H1 (cell line): ENCODE measurements at regions not wholly inside any gene's neighbourhood (a gene's known extent, or its start where the extent isn't known, plus 50 kb on each side); places are given as distances from the start of the nearest gene placed in this dataset.

ENCODE experiments used
- CTCF ChIA-PET: fragments of 300-600 bp; sonication (Branson Sonifier 250); formaldehyde crosslinking; loops from one replicate; lab custom pipeline; 2021; ENCODE audit not compliant: partially characterized antibody; lab: Charles Lee
- POLR2A ChIA-PET: fragments of 300-600 bp; sonication (Branson Sonifier 250); formaldehyde crosslinking; loops from one replicate; lab custom pipeline; 2021; ENCODE audit warnings: inconsistent platforms; ENCODE audit not compliant: partially characterized antibody; lab: Charles Lee
- DNase-seq, 2 experiments: peaks; one replicate each; pipeline versions ENCODE4 v3.0.0 to v3.0.0-alpha.2; 2010 to 2022; ENCODE audit warnings: low spot score in 2 of 2, low read depth in 1 of 2, mixed read lengths in 1 of 2
- FAIRE-seq: peaks from 2 replicates; lab custom pipeline; 2011; peaks lifted over from hg19 to GRCh38; lab: Jason Lieb, UNC
- H2AFZ ChIP-seq: 2 replicates; pipeline ENCODE4 v1.8.1; 2012; ENCODE audit warnings: low read length, inconsistent platforms
- H2AK5ac ChIP-seq: 2 replicates; pipeline ENCODE4 v1.6.1; 2013; ENCODE audit warnings: low read depth, low read length
- H2BK120ac ChIP-seq: replicated peaks from 2 replicates; pipeline ENCODE3; 2013; ENCODE audit warnings: low read depth, low read length, inconsistent platforms
- H2BK12ac ChIP-seq: 2 replicates; pipeline ENCODE4 v1.6.1; 2013; ENCODE audit warnings: low read depth, low read length
- H2BK15ac ChIP-seq: 2 replicates; pipeline ENCODE4 v1.6.1; 2013; ENCODE audit warnings: low read length
- H2BK20ac ChIP-seq: 2 replicates; pipeline ENCODE4 v1.6.1; 2013; ENCODE audit warnings: low read length
- H2BK5ac ChIP-seq: 2 replicates; pipeline ENCODE4 v1.6.1; 2013; ENCODE audit warnings: low read depth, low read length
- H3K14ac ChIP-seq: 2 replicates; pipeline ENCODE4 v1.6.1; 2013; ENCODE audit warnings: inconsistent platforms; ENCODE audit not compliant: insufficient read length
- H3K18ac ChIP-seq: 2 replicates; pipeline ENCODE4 v1.6.1; 2013; ENCODE audit warnings: low read length; ENCODE audit errors: extremely low read depth
- H3K23ac ChIP-seq: 2 replicates; pipeline ENCODE4 v1.6.1; 2013; ENCODE audit warnings: inconsistent platforms; ENCODE audit not compliant: insufficient read length
- H3K23me2 ChIP-seq: 2 replicates; pipeline ENCODE4 v1.6.1; 2013; ENCODE audit warnings: low read depth, low read length
- H3K27ac ChIP-seq: 2 replicates; pipeline ENCODE4 v1.6.1; 2011; ENCODE audit warnings: low read depth, low read length, inconsistent platforms
- H3K27me3 ChIP-seq, 4 experiments: replicated peaks in 1 of 4; 1 replicate in 1 of 4; 2 replicates in 3 of 4; pipeline versions ENCODE4 v1.6.1 to v1.8.1; 2011 to 2013; ENCODE audit warnings: low read length in 3 of 4, mild to moderate bottlenecking in 3 of 4, inconsistent platforms in 2 of 4, mixed read lengths in 2 of 4, moderate library complexity in 1 of 4; ENCODE audit not compliant: control insufficient read depth in 3 of 4, insufficient read depth in 3 of 4; ENCODE audit errors: extremely low read depth in 1 of 4
- H3K36me3 ChIP-seq, 4 experiments: 2 replicates each; pipeline versions ENCODE4 v1.6.1 to v1.8.1; 2011 to 2013; ENCODE audit warnings: mild to moderate bottlenecking in 4 of 4, low read length in 3 of 4, moderate library complexity in 2 of 4, control low read depth in 1 of 4, inconsistent platforms in 1 of 4; ENCODE audit not compliant: insufficient read depth in 4 of 4, control insufficient read depth in 2 of 4
- H3K4ac ChIP-seq: replicated peaks from 2 replicates; pipeline ENCODE3; 2013; ENCODE audit warnings: low read length, low read depth, mixed read lengths, inconsistent platforms; ENCODE audit not compliant: insufficient read length
- H3K4me1 ChIP-seq, 4 experiments: replicated peaks in 1 of 4; 1 replicate in 1 of 4; 2 replicates in 3 of 4; pipeline versions ENCODE4 v1.6.1 to v1.8.1; 2011 to 2013; ENCODE audit warnings: low read length in 3 of 4, inconsistent platforms in 2 of 4, mixed read lengths in 1 of 4; ENCODE audit not compliant: insufficient read depth in 4 of 4, control insufficient read depth in 3 of 4
- H3K4me2 ChIP-seq, 2 experiments: 2 replicates each; pipeline versions ENCODE4 v1.6.1 to v1.8.1; 2011 to 2013; ENCODE audit warnings: low read depth in 2 of 2, low read length in 2 of 2, control low read depth in 1 of 2, inconsistent platforms in 1 of 2, mild to moderate bottlenecking in 1 of 2; ENCODE audit not compliant: insufficient read depth in 1 of 2
- H3K4me3 ChIP-seq, 4 experiments: fragments of 200-600, 300-600 bp in 1 of 4; sonication (generic), shearing (Covaris generic), sonication (Bioruptor Twin) in 1 of 4; 2 replicates each; pipeline versions ENCODE4 v1.5.1 to v1.8.1; 2011 to 2016; ENCODE audit warnings: low read length in 4 of 4, low read depth in 3 of 4, control low read depth in 2 of 4, inconsistent platforms in 2 of 4, mild to moderate bottlenecking in 2 of 4, mixed read lengths in 1 of 4, moderate library complexity in 1 of 4; ENCODE audit not compliant: insufficient read depth in 2 of 4; ENCODE audit errors: extremely low read depth in 1 of 4
- H3K56ac ChIP-seq: replicated peaks from 2 replicates; pipeline ENCODE3; 2013; ENCODE audit warnings: low read depth, mild to moderate bottlenecking, mixed read lengths, low read length, inconsistent platforms; ENCODE audit not compliant: insufficient read length
- H3K79me1 ChIP-seq: 2 replicates; pipeline ENCODE4 v1.6.1; 2013; ENCODE audit warnings: low read depth, low read length, control low read depth
- H3K79me2 ChIP-seq, 2 experiments: 2 replicates each; pipeline versions ENCODE4 v1.6.1 to v1.8.1; 2012 to 2013; ENCODE audit warnings: low read length in 2 of 2, mild to moderate bottlenecking in 2 of 2, inconsistent platforms in 1 of 2; ENCODE audit not compliant: insufficient read depth in 2 of 2, control insufficient read depth in 1 of 2
- H3K9ac ChIP-seq, 4 experiments: replicated peaks in 1 of 4; 1 replicate in 1 of 4; 2 replicates in 3 of 4; pipeline versions ENCODE4 v1.6.1 to v1.8.1; 2011 to 2013; ENCODE audit warnings: low read depth in 3 of 4, low read length in 3 of 4, control low read depth in 2 of 4, mild to moderate bottlenecking in 2 of 4, moderate library complexity in 2 of 4, inconsistent platforms in 1 of 4; ENCODE audit errors: extremely low read depth in 1 of 4
- H3K9me3 ChIP-seq, 2 experiments: 2 replicates each; pipeline versions ENCODE4 v1.6.1 to v1.8.1; 2012 to 2013; ENCODE audit warnings: mild to moderate bottlenecking in 2 of 2, moderate library complexity in 2 of 2, control low read depth in 1 of 2, inconsistent platforms in 1 of 2, low read depth in 1 of 2, low read length in 1 of 2, mixed read lengths in 1 of 2; ENCODE audit not compliant: insufficient read depth in 2 of 2
- H4K20me1 ChIP-seq, 2 experiments: replicated peaks in 1 of 2; 2 replicates each; pipeline versions ENCODE3 to v1.8.1; 2011 to 2013; ENCODE audit warnings: inconsistent platforms in 2 of 2, low read length in 2 of 2, mild to moderate bottlenecking in 1 of 2; ENCODE audit not compliant: insufficient read depth in 2 of 2, control insufficient read depth in 1 of 2
- H4K5ac ChIP-seq: 2 replicates; pipeline ENCODE4 v1.6.1; 2013; ENCODE audit warnings: low read length, low read depth, mixed read lengths, inconsistent platforms; ENCODE audit not compliant: insufficient read length
- H4K8ac ChIP-seq: 2 replicates; pipeline ENCODE4 v1.8.0; 2013; ENCODE audit warnings: mild to moderate bottlenecking, moderate library complexity, low read length, inconsistent platforms; ENCODE audit not compliant: insufficient read depth; ENCODE audit errors: extremely low read depth
- H4K91ac ChIP-seq: replicated peaks from 2 replicates; pipeline ENCODE3; 2013; ENCODE audit warnings: low read length, mixed read lengths, inconsistent platforms; ENCODE audit not compliant: insufficient read length
- CTBP2 ChIP-seq: IDR thresholded peaks from 2 replicates; pipeline ENCODE4 v1.7.0; 2011; ENCODE audit warnings: borderline replicate concordance, mild to moderate bottlenecking, moderate library complexity, mixed read lengths, low read length; ENCODE audit not compliant: insufficient read depth, insufficient read length
- KDM5A ChIP-seq: fragments of 200-600 bp; IDR thresholded peaks from 2 replicates; pipeline ENCODE4 v1.7.1; 2012; ENCODE audit warnings: mild to moderate bottlenecking, low read length, inconsistent platforms, mixed read lengths
- WGBS, 2 experiments: shearing (Covaris generic) in 1 of 2; methylation state at CpG; one replicate each; pipeline versions ENCODE4 v1.1.6 to v1.1.7; 2013 to 2015; ENCODE audit warnings: low lambda C conversion rate in 2 of 2, mixed read lengths in 2 of 2, inconsistent platforms in 1 of 2, low coverage in 1 of 2, missing lambda C conversion rate in 1 of 2; ENCODE audit not compliant: insufficient replicate concordance in 2 of 2, insufficient coverage in 1 of 2, insufficient read length in 1 of 2; ENCODE audit errors: extremely low coverage in 1 of 2, missing lambda C conversion rate in 1 of 2; 5-methylcytosine and 5-hydroxymethylcytosine counted together
- TF ChIP-seq, protein P1 (sequence below): IDR thresholded peaks from 2 replicates; pipeline ENCODE4 v1.6.1; 2012; ENCODE audit warnings: inconsistent platforms

DNA sequence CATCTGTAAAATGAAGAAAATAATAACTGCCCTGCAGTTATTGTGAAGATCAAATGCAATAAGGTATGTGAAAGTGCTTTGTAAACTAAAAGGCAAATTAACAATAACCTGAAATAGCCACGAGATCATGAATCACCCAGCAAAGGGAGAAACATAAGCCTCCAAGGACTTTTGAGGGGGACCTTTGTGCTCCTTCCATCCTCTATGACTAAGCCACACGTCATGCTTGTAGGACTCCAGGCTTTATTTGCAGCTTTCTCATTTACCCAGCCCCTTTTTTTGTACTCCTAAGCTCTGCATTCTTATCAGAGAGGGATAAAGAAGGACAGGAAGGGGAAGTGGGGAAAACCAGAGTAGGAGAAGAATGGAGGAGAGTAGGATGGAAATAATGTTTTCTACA, 115.1 kb downstream of the PROX1 start:
- Histone ChIP-seq H3K56ac (no peak overlapping the region), H2AFZ (no peak overlapping the region), H3K4me3 (no peak overlapping the region), H3K36me3 (no peaks in the 10 kb centered on the region), H2BK12ac (no peak overlapping the region), H2BK20ac (no peak overlapping the region), H3K18ac (no peak overlapping the region), H3K14ac (no peak overlapping the region), H3K4me1 (peaks cover 2 to 6% (median 4%) of the 10 kb centered on the region in 4 experiments; a peak in 6 of 7 replicates), H3K4ac (no peak overlapping the region), H3K79me1 (no peaks in the 10 kb centered on the region), H3K4me2 (no peak overlapping the region), H3K79me2 (no peaks in the 10 kb centered on the region), H4K91ac (no peak overlapping the region), H4K5ac (no peak overlapping the region), H3K9me3 (no peaks in the 10 kb centered on the region), H2BK120ac (no peak overlapping the region), H3K9ac (no peak overlapping the region), H2BK15ac (no peak overlapping the region)
- no peak for DNase-seq
- CTCF ChIA-PET, result interaction anchor here (0.5 kb wide), 1 partner anchor 198 kb away, joined by 3 read pairs; no protein-coding TSS in a partner anchor
- 83% methylated on average over 2 of the region's 2 CpGs; no CpG with 5 or more reads in 1 of the 2 experiments for WGBS, 2 experiments
- TF ChIP-seq CTBP2 (no peak), KDM5A (no peak)
- TF ChIP-seq, protein P1, sequence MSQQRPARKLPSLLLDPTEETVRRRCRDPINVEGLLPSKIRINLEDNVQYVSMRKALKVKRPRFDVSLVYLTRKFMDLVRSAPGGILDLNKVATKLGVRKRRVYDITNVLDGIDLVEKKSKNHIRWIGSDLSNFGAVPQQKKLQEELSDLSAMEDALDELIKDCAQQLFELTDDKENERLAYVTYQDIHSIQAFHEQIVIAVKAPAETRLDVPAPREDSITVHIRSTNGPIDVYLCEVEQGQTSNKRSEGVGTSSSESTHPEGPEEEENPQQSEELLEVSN, result no peak
- TF ChIP-seq, all 59 proteins: peak for 0
- no peak for FAIRE-seq
- Histone ChIP-seq H2AK5ac (no peak overlapping the region), H3K27me3 (no peaks in the 10 kb centered on the region), H3K27ac (no peak overlapping the region), H2BK5ac (no peak overlapping the region), H3K23ac (no peak overlapping the region), H4K8ac (no peak overlapping the region), H3K23me2 (no peaks in the 10 kb centered on the region), H4K20me1 (no peaks in the 10 kb centered on the region)
- POLR2A ChIA-PET, result no interaction called here
